ENCODE measurements at regions not wholly inside any gene's neighbourhood (a gene's known extent, or its start where the extent isn't known, plus 50 kb on each side); places are given as distances from the start of the nearest gene placed in this dataset.

GRCh38 chr21:28310171-28310685 lies 682.4 kb downstream of the LTN1 start:
- Histone ChIP-seq H3K4me1 (ENCODE audit: control insufficient read depth in 1 of 2, low read depth in 2 of 2) (no peaks in the 10 kb centered on the region), H3K36me3 (no peaks in the 10 kb centered on the region), H3K9me3 (peaks cover 9% of the 10 kb centered on the region), H3K27me3 (replicated peaks; ENCODE audit: insufficient read depth) (no peaks in the 10 kb centered on the region), H3K27ac (no peak overlapping the region), H3K4me3 (no peak overlapping the region)
- DNase-seq (ENCODE audit: low spot score), result no peak
- no peak for ATAC-seq (ENCODE audit: insufficient number of reproducible peaks, low FRiP score, low read depth)
- no peak for TF ChIP-seq CTCF (IDR thresholded peaks at IDR 0.05)

- TF ChIP-seq CTCF (IDR thresholded peaks at IDR 0.05), result no peak
- no peak for DNase-seq (ENCODE audit: low spot score)
- no peaks in the 10 kb centered on the region for H3K27me3 ChIP-seq (replicated peaks; ENCODE audit: insufficient read depth)
- no peak overlapping the region for H3K4me3 ChIP-seq
- H3K36me3 ChIP-seq, result no peaks in the 10 kb centered on the region
- peaks cover 9% of the 10 kb centered on the region for H3K9me3 ChIP-seq
- no peaks in the 10 kb centered on the region for H3K4me1 ChIP-seq (ENCODE audit: control insufficient read depth in 1 of 2, low read depth in 2 of 2)
- no peak overlapping the region for H3K27ac ChIP-seq
- ATAC-seq (ENCODE audit: insufficient number of reproducible peaks, low FRiP score, low read depth), result no peak
Observed at GRCh38 chr21:28309596-28309995, 683.1 kb downstream of the LTN1 start.

- H3K4me3 ChIP-seq, result no peak overlapping the region
- H3K9me3 ChIP-seq, result peaks cover 9% of the 10 kb centered on the region
- ATAC-seq (ENCODE audit: insufficient number of reproducible peaks, low FRiP score, low read depth) (no peak), DNase-seq (ENCODE audit: low spot score) (no peak)
- no peaks in the 10 kb centered on the region for H3K27me3 ChIP-seq (replicated peaks; ENCODE audit: insufficient read depth)
- no peak for TF ChIP-seq CTCF (IDR thresholded peaks at IDR 0.05)
- no peaks in the 10 kb centered on the region for H3K4me1 ChIP-seq (ENCODE audit: control insufficient read depth in 1 of 2, low read depth in 2 of 2)
- H3K27ac ChIP-seq, result no peak overlapping the region
- no peaks in the 10 kb centered on the region for H3K36me3 ChIP-seq
Observed at GRCh38 chr21:28308516-28308915, 684.2 kb downstream of the LTN1 start.

GRCh38 chr21:28299946-28300345 lies 692.7 kb downstream of the LTN1 start:
- H3K27ac ChIP-seq, result no peak overlapping the region
- DNase-seq (ENCODE audit: low spot score) (no peak), ATAC-seq (ENCODE audit: insufficient number of reproducible peaks, low FRiP score, low read depth) (no peak)
- H3K36me3 ChIP-seq, result no peaks in the 10 kb centered on the region
- no peaks in the 10 kb centered on the region for H3K27me3 ChIP-seq (replicated peaks; ENCODE audit: insufficient read depth)
- H3K4me1 ChIP-seq (ENCODE audit: control insufficient read depth in 1 of 2, low read depth in 2 of 2), result peaks cover 4 to 18% of the 10 kb centered on the region in 2 donors
- H3K9me3 ChIP-seq, result no peaks in the 10 kb centered on the region
- TF ChIP-seq CTCF (IDR thresholded peaks at IDR 0.05), result no peak
- no peak overlapping the region for H3K4me3 ChIP-seq

- no peaks in the 10 kb centered on the region for H3K36me3 ChIP-seq
- H3K9me3 ChIP-seq, result no peaks in the 10 kb centered on the region
- H3K4me3 ChIP-seq, result no peak overlapping the region
- H3K4me1 ChIP-seq (ENCODE audit: control insufficient read depth in 1 of 2, low read depth in 2 of 2), result peaks cover 12 to 22% of the 10 kb centered on the region in 2 donors
- DNase-seq (ENCODE audit: low spot score) (no peak), ATAC-seq (ENCODE audit: insufficient number of reproducible peaks, low FRiP score, low read depth) (no peak)
- H3K27ac ChIP-seq, result no peak overlapping the region
- H3K27me3 ChIP-seq (replicated peaks; ENCODE audit: insufficient read depth), result no peaks in the 10 kb centered on the region
- no peak for TF ChIP-seq CTCF (IDR thresholded peaks at IDR 0.05)
Observed at GRCh38 chr21:28298251-28298672, 694.4 kb downstream of the LTN1 start.

Measured in thoracic aorta (tissue), 2 donors.